WI38 (cell line): ENCODE measurements at regions not wholly inside any gene's neighbourhood (a gene's known extent, or its start where the extent isn't known, plus 50 kb on each side); places are given as distances from the start of the nearest gene placed in this dataset.

ENCODE experiments used
- H3K4me3 ChIP-seq: 2 replicates; pipeline ENCODE4 v1.5.1; 2011; ENCODE audit warnings: low read depth, mild to moderate bottlenecking, control low read depth, low read length
- CTCF ChIP-seq: IDR thresholded peaks from 2 replicates; pipeline ENCODE4 v1.5.1; 2012; ENCODE audit warnings: low read depth, mild to moderate bottlenecking, control low read depth, low read length

- H3K4me3 ChIP-seq: no peak overlapping the region
- TF ChIP-seq CTCF: no peak
Observed at GRCh38 chr4:67355806-67356205, 189.5 kb downstream of the CENPC start.

GRCh38 chr4:67346654-67347053 is 198.6 kb downstream of the CENPC start:
- H3K4me3 ChIP-seq: no peak overlapping the region
- TF ChIP-seq CTCF: no peak

GRCh38 chr4:67344594-67345380 is 200.5 kb downstream of the CENPC start:
- no peak for TF ChIP-seq CTCF
- no peak overlapping the region for H3K4me3 ChIP-seq

- H3K4me3 ChIP-seq: no peak overlapping the region
- TF ChIP-seq CTCF: no peak
Observed at GRCh38 chr4:67343199-67343598, 202.1 kb downstream of the CENPC start.

- H3K4me3 ChIP-seq: no peak overlapping the region
- no peak for TF ChIP-seq CTCF
Observed at GRCh38 chr4:67342291-67342690, 203.0 kb downstream of the CENPC start.

GRCh38 chr4:67333664-67334063 is 211.6 kb downstream of the CENPC start:
- TF ChIP-seq CTCF: no peak
- no peak overlapping the region for H3K4me3 ChIP-seq

GRCh38 chr4:67332627-67333026 is 212.7 kb downstream of the CENPC start:
- 0 out of 2 replicates have a peak, but pooled peaks have one; percentile 7 for TF ChIP-seq CTCF
- no peak overlapping the region for H3K4me3 ChIP-seq
